Adrenal gland (tissue), 5 donors: ENCODE measurements at regions not wholly inside any gene's neighbourhood (a gene's known extent, or its start where the extent isn't known, plus 50 kb on each side); places are given as distances from the start of the nearest gene placed in this dataset.

Experiments used
- POLR2A ChIP-seq, 2 donors: fragments of 450-650 bp; IDR thresholded peaks; one replicate each; pipeline ENCODE4 v1.6.1; 2017; ENCODE audit warnings: antibody characterized with exemption in 2 of 2, mild to moderate bottlenecking in 2 of 2, moderate library complexity in 1 of 2
- TF ChIP-seq, protein P1 (sequence below), 6 experiments: fragments of 450-650 bp in 4 of 6; fragments of 200-600 bp in 2 of 6; sonication (generic) in 1 of 6; IDR thresholded peaks; 1 replicate in 5 of 6; 2 replicates in 1 of 6; pipeline versions ENCODE4 v1.5.1 to v1.8.0; 2016 to 2021; ENCODE audit warnings: antibody characterized with exemption in 6 of 6, mild to moderate bottlenecking in 2 of 6, moderate library complexity in 1 of 6
- donor health status: DM: no; HTN: no; CAD: no.

DNA sequence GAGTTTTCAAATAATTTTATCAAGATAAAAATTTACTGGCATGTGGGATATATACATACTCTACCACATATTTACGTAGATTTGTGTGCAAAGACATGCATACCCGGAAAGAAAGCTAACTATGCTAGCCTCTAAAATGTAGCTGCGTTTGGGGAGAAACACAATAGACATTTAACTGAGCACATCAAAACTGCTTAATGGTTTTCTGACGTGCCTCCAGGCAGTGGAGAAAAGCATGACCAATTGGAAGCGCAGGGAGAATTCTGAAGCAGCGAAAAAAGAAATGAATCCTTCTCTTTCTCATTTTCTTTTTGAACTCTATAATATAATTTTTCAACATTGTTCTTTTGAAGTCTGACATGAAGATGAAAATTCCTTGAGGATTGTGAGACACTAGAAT, 60.3 kb upstream of the LYZL1 start:
- TF ChIP-seq, protein P1, sequence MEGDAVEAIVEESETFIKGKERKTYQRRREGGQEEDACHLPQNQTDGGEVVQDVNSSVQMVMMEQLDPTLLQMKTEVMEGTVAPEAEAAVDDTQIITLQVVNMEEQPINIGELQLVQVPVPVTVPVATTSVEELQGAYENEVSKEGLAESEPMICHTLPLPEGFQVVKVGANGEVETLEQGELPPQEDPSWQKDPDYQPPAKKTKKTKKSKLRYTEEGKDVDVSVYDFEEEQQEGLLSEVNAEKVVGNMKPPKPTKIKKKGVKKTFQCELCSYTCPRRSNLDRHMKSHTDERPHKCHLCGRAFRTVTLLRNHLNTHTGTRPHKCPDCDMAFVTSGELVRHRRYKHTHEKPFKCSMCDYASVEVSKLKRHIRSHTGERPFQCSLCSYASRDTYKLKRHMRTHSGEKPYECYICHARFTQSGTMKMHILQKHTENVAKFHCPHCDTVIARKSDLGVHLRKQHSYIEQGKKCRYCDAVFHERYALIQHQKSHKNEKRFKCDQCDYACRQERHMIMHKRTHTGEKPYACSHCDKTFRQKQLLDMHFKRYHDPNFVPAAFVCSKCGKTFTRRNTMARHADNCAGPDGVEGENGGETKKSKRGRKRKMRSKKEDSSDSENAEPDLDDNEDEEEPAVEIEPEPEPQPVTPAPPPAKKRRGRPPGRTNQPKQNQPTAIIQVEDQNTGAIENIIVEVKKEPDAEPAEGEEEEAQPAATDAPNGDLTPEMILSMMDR (IDR thresholded peaks at IDR 0.05): no peak
- TF ChIP-seq POLR2A (IDR thresholded peaks at IDR 0.05): no peak
